Stimulated activated CD4-positive, alpha-beta T cell treated with anti-CD3 and anti-CD28 coated beads, Interleukin-12 subunit alpha, Interleukin-12 subunit beta, amount 100 ng/mL, for 4 hours (primary cell): ENCODE measurements at regions not wholly inside any gene's neighbourhood (a gene's known extent, or its start where the extent isn't known, plus 50 kb on each side); places are given as distances from the start of the nearest gene placed in this dataset.
"Not testable (repeated sequence)": the region's sequence is repeated elsewhere in the genome, so short reads cannot be mapped to it uniquely, and the experiment has no call there.

Experiments
- DNase-seq: peaks from one replicate; pipeline ENCODE4 v3.0.0-alpha.2; 2020

- no peak for DNase-seq
Observed at GRCh38 chr5:165370233-165370632, 1864.8 kb downstream of the MAT2B start.

- no peak for DNase-seq
Observed at GRCh38 chr5:165370794-165371193, 1865.4 kb downstream of the MAT2B start.

- no peak for DNase-seq
Observed at GRCh38 chr5:165375201-165375600, 1869.8 kb downstream of the MAT2B start.

GRCh38 chr5:165393839-165394238, 1888.4 kb downstream of the MAT2B start:
- no peak for DNase-seq

- no peak for DNase-seq
Observed at GRCh38 chr5:165397516-165397915, 1892.1 kb downstream of the MAT2B start.

- no peak for DNase-seq
Observed at GRCh38 chr5:165400086-165400485, 1894.7 kb downstream of the MAT2B start.

- DNase-seq = no peak
Observed at GRCh38 chr5:165404917-165405316, 1899.5 kb downstream of the MAT2B start.

GRCh38 chr5:165405340-165405739, 1899.9 kb downstream of the MAT2B start:
- no peak for DNase-seq

GRCh38 chr5:165407352-165407751, 1901.9 kb downstream of the MAT2B start:
- DNase-seq = no peak

GRCh38 chr5:165410476-165410875, 1905.1 kb downstream of the MAT2B start:
- no peak for DNase-seq

GRCh38 chr5:165411532-165411931, 1906.1 kb downstream of the MAT2B start:
- DNase-seq = not testable (repeated sequence)

GRCh38 chr5:165420493-165420892, 1915.1 kb downstream of the MAT2B start:
- DNase-seq = no peak

GRCh38 chr5:165423697-165424299, 1918.4 kb downstream of the MAT2B start:
- DNase-seq = no peak

GRCh38 chr5:165425594-165425993, 1920.2 kb downstream of the MAT2B start:
- no peak for DNase-seq

GRCh38 chr5:165448753-165449152, 1943.3 kb downstream of the MAT2B start:
- DNase-seq = no peak

- no peak for DNase-seq
Observed at GRCh38 chr5:165457859-165458481, 1952.6 kb downstream of the MAT2B start.

- DNase-seq = no peak
Observed at GRCh38 chr5:165459232-165459631, 1953.8 kb downstream of the MAT2B start.

GRCh38 chr5:165460911-165461310, 1955.5 kb downstream of the MAT2B start:
- DNase-seq = no peak

- DNase-seq = no peak
Observed at GRCh38 chr5:165477546-165477945, 1972.1 kb downstream of the MAT2B start.

GRCh38 chr5:165495829-165496380, 1990.5 kb downstream of the MAT2B start:
- DNase-seq = no peak

GRCh38 chr5:165497707-165498106, 1992.3 kb downstream of the MAT2B start:
- DNase-seq = no peak

- DNase-seq = no peak
Observed at GRCh38 chr5:165502893-165503691, 1997.7 kb downstream of the MAT2B start.

GRCh38 chr5:165504674-165505073, 1999.3 kb downstream of the MAT2B start:
- DNase-seq = no peak

- DNase-seq = no peak
Observed at GRCh38 chr5:165508286-165508685, 2002.9 kb downstream of the MAT2B start.
